BLaER1 treated with 17β-estradiol and CSF1 and Interleukin-3, amounts not matched to agents 10 nM and 100 nM (cell line): ENCODE measurements at regions not wholly inside any gene's neighbourhood (a gene's known extent, or its start where the extent isn't known, plus 50 kb on each side); places are given as distances from the start of the nearest gene placed in this dataset.

Source experiments
- H3K27ac ChIP-seq, 11 experiments: shearing (Covaris generic); formaldehyde crosslinking; 2 replicates each; pipeline ENCODE4 v1.8.1; 2022
- H3K27me3 ChIP-seq, 11 experiments: shearing (Covaris generic); formaldehyde crosslinking; 2 replicates each; pipeline ENCODE4 v1.8.1; 2022
- H3K36me3 ChIP-seq, 11 experiments: shearing (Covaris generic); formaldehyde crosslinking; 2 replicates each; pipeline ENCODE4 v1.8.1; 2022
- H3K4me1 ChIP-seq, 10 experiments: shearing (Covaris generic); formaldehyde crosslinking; 2 replicates each; pipeline ENCODE4 v1.8.1; 2022
- H3K4me2 ChIP-seq, 11 experiments: shearing (Covaris generic); formaldehyde crosslinking; 2 replicates each; pipeline ENCODE4 v1.8.1; 2022
- H3K4me3 ChIP-seq, 10 experiments: shearing (Covaris generic); formaldehyde crosslinking; 2 replicates each; pipeline ENCODE4 v1.8.1; 2022
- H3K9ac ChIP-seq, 11 experiments: shearing (Covaris generic); formaldehyde crosslinking; 2 replicates each; pipeline ENCODE4 v1.8.1; 2022
- H3K9me3 ChIP-seq, 11 experiments: shearing (Covaris generic); formaldehyde crosslinking; replicated peaks in 1 of 11; 2 replicates each; pipeline ENCODE4 v1.8.1; 2022
- H4K20me1 ChIP-seq, 11 experiments: shearing (Covaris generic); formaldehyde crosslinking; 2 replicates each; pipeline ENCODE4 v1.8.1; 2022
- Cebpa-rat ChIP-seq, 11 experiments: shearing (Covaris generic); IDR thresholded peaks; 2 replicates each; pipeline ENCODE4 v1.8.1; 2022

GRCh38 chr15:92527197-92527596 lies 128.4 kb downstream of the FAM174B start:
- H3K36me3 ChIP-seq, result no peaks in the 10 kb centered on the region
- H3K27me3 ChIP-seq, result no peaks in the 10 kb centered on the region
- H3K27ac ChIP-seq, result no peak overlapping the region
- peaks cover 14 to 32% (median 24%) of the 10 kb centered on the region in 11 experiments for H3K9me3 ChIP-seq
- no peak for TF ChIP-seq Cebpa-rat (IDR thresholded peaks at IDR 0.05)
- no peak overlapping the region for H3K9ac ChIP-seq
- no peak overlapping the region for H3K4me3 ChIP-seq
- H3K4me1 ChIP-seq, result peaks cover 0 to 4% (median 0%) of the 10 kb centered on the region in 10 experiments; a peak in 2 of 20 replicates
- H3K4me2 ChIP-seq, result no peak overlapping the region
- H4K20me1 ChIP-seq, result no peaks in the 10 kb centered on the region

- no peaks in the 10 kb centered on the region for H3K36me3 ChIP-seq
- no peak overlapping the region for H3K27ac ChIP-seq
- no peaks in the 10 kb centered on the region for H4K20me1 ChIP-seq
- peaks cover 14 to 32% (median 24%) of the 10 kb centered on the region in 11 experiments for H3K9me3 ChIP-seq
- TF ChIP-seq Cebpa-rat (IDR thresholded peaks at IDR 0.05), result no peak
- no peaks in the 10 kb centered on the region for H3K27me3 ChIP-seq
- no peak overlapping the region for H3K4me2 ChIP-seq
- H3K4me3 ChIP-seq, result no peak overlapping the region
- H3K4me1 ChIP-seq, result peaks cover 0 to 9% (median 3%) of the 10 kb centered on the region in 10 experiments; a peak in 5 of 20 replicates
- H3K9ac ChIP-seq, result no peak overlapping the region
Observed at GRCh38 chr15:92525758-92526245, 129.8 kb downstream of the FAM174B start.

- H3K27ac ChIP-seq, result no peak overlapping the region
- no peaks in the 10 kb centered on the region for H3K36me3 ChIP-seq
- H3K4me1 ChIP-seq, result peaks cover 0 to 10% (median 3%) of the 10 kb centered on the region in 10 experiments; a peak in 5 of 20 replicates
- H4K20me1 ChIP-seq, result no peaks in the 10 kb centered on the region
- no peak overlapping the region for H3K4me3 ChIP-seq
- no peak overlapping the region for H3K4me2 ChIP-seq
- H3K27me3 ChIP-seq, result no peaks in the 10 kb centered on the region
- H3K9ac ChIP-seq, result no peak overlapping the region
- H3K9me3 ChIP-seq, result peaks cover 14 to 31% (median 24%) of the 10 kb centered on the region in 11 experiments
- no peak for TF ChIP-seq Cebpa-rat (IDR thresholded peaks at IDR 0.05)
Observed at GRCh38 chr15:92524874-92525565, 130.6 kb downstream of the FAM174B start.

- Histone ChIP-seq H3K4me3 (no peak overlapping the region), H4K20me1 (no peaks in the 10 kb centered on the region), H3K4me1 (peaks cover 0 to 10% (median 3%) of the 10 kb centered on the region in 10 experiments; a peak in 5 of 20 replicates), H3K27me3 (no peaks in the 10 kb centered on the region), H3K9me3 (peaks cover 6 to 23% (median 15%) of the 10 kb centered on the region in 11 experiments), H3K36me3 (no peaks in the 10 kb centered on the region), H3K4me2 (no peak overlapping the region), H3K27ac (no peak overlapping the region), H3K9ac (no peak overlapping the region)
- TF ChIP-seq Cebpa-rat (IDR thresholded peaks at IDR 0.05), result no peak
Observed at GRCh38 chr15:92524161-92524560, 130.5 kb downstream of the ST8SIA2 start.

GRCh38 chr15:92523176-92523575 lies 129.5 kb downstream of the ST8SIA2 start:
- Histone ChIP-seq H3K9ac (no peak overlapping the region), H3K4me3 (no peak overlapping the region), H3K4me1 (peaks cover 0 to 10% (median 3%) of the 10 kb centered on the region in 10 experiments; a peak in 5 of 20 replicates), H3K9me3 (peaks cover 0 to 13% (median 6%) of the 10 kb centered on the region in 11 experiments; a peak in 10 of 22 replicates), H3K27me3 (no peaks in the 10 kb centered on the region), H3K4me2 (no peak overlapping the region), H3K27ac (no peak overlapping the region), H4K20me1 (no peaks in the 10 kb centered on the region), H3K36me3 (no peaks in the 10 kb centered on the region)
- TF ChIP-seq Cebpa-rat (IDR thresholded peaks at IDR 0.05), result no peak

GRCh38 chr15:92521624-92522008 lies 127.9 kb downstream of the ST8SIA2 start:
- no peak for TF ChIP-seq Cebpa-rat (IDR thresholded peaks at IDR 0.05)
- H3K4me1 ChIP-seq, result peaks cover 0 to 10% (median 3%) of the 10 kb centered on the region in 10 experiments; a peak in 5 of 20 replicates
- no peak overlapping the region for H3K27ac ChIP-seq
- no peak overlapping the region for H3K9ac ChIP-seq
- H3K27me3 ChIP-seq, result no peaks in the 10 kb centered on the region
- no peaks in the 10 kb centered on the region for H3K36me3 ChIP-seq
- no peak overlapping the region for H3K4me3 ChIP-seq
- H3K4me2 ChIP-seq, result no peak overlapping the region
- no peaks in the 10 kb centered on the region for H4K20me1 ChIP-seq
- H3K9me3 ChIP-seq, result peaks cover 0 to 2% (median 0%) of the 10 kb centered on the region in 11 experiments; a peak in 1 of 22 replicates

GRCh38 chr15:92520914-92521623 lies 127.4 kb downstream of the ST8SIA2 start:
- TF ChIP-seq Cebpa-rat (IDR thresholded peaks at IDR 0.05), result no peak
- Histone ChIP-seq H3K27me3 (no peaks in the 10 kb centered on the region), H4K20me1 (no peaks in the 10 kb centered on the region), H3K4me1 (peaks cover 0 to 10% (median 3%) of the 10 kb centered on the region in 10 experiments; a peak in 5 of 20 replicates), H3K36me3 (no peaks in the 10 kb centered on the region), H3K4me3 (no peak overlapping the region), H3K4me2 (no peak overlapping the region; a peak in 1 of 22 replicates), H3K9ac (no peak overlapping the region), H3K9me3 (no peaks in the 10 kb centered on the region), H3K27ac (no peak overlapping the region)

- no peak overlapping the region for H3K27ac ChIP-seq
- no peaks in the 10 kb centered on the region for H3K27me3 ChIP-seq
- no peaks in the 10 kb centered on the region for H4K20me1 ChIP-seq
- no peak overlapping the region for H3K4me3 ChIP-seq
- no peak overlapping the region for H3K4me2 ChIP-seq
- H3K36me3 ChIP-seq, result no peaks in the 10 kb centered on the region
- no peak for TF ChIP-seq Cebpa-rat (IDR thresholded peaks at IDR 0.05)
- peaks cover 0 to 10% (median 3%) of the 10 kb centered on the region in 10 experiments; a peak in 4 of 20 replicates for H3K4me1 ChIP-seq
- no peaks in the 10 kb centered on the region for H3K9me3 ChIP-seq
- H3K9ac ChIP-seq, result no peak overlapping the region
Observed at GRCh38 chr15:92519709-92520108, 126.0 kb downstream of the ST8SIA2 start.
